ENCODE measurements at regions not wholly inside any gene's neighbourhood (a gene's known extent, or its start where the extent isn't known, plus 50 kb on each side); places are given as distances from the start of the nearest gene placed in this dataset.
A peak's percentile ranks its signal among the peaks of the same experiment; 100 is the strongest.
"Not testable (repeated sequence)": the region's sequence is repeated elsewhere in the genome, so short reads cannot be mapped to it uniquely, and the experiment has no call there.

DNA sequence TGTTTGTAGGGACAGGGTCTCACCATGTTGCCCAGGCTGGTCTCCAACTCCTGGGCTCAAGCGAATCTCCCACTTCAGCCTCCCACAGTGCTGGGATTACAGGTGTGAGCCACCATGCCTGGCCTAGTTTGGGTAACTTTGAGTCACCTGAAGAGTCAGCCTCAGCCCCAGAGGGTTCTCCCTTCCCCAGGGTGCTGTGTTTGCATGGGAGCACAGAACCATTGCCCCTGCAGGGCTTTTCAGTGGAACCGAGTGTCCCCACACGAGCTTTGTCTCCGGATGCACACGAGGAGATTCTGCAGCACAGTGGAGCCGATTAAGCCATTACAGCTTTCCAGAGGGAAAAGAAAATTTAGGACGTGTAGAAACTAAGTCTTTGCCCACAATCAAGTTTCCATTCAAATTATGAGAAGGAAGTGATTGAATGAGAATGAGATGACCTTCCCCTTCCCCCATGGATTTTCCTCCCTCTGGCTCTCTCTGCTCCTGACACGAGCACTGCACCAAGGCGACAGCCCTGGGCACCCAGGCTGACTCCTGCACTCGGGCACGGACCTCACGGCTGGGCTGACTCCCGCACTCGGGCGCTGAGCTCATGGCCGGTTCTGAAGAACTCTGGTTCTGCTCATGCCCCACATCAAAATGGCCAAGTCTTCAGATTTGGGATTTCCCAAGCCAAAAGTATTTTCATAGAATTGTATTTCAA lies 81.8 kb downstream of the TTLL2 start:
- ATAC-seq (ENCODE audit: poor library complexity); DNase-seq; intact Hi-C loops (cut with DNase I): not testable (repeated sequence)

DNA sequence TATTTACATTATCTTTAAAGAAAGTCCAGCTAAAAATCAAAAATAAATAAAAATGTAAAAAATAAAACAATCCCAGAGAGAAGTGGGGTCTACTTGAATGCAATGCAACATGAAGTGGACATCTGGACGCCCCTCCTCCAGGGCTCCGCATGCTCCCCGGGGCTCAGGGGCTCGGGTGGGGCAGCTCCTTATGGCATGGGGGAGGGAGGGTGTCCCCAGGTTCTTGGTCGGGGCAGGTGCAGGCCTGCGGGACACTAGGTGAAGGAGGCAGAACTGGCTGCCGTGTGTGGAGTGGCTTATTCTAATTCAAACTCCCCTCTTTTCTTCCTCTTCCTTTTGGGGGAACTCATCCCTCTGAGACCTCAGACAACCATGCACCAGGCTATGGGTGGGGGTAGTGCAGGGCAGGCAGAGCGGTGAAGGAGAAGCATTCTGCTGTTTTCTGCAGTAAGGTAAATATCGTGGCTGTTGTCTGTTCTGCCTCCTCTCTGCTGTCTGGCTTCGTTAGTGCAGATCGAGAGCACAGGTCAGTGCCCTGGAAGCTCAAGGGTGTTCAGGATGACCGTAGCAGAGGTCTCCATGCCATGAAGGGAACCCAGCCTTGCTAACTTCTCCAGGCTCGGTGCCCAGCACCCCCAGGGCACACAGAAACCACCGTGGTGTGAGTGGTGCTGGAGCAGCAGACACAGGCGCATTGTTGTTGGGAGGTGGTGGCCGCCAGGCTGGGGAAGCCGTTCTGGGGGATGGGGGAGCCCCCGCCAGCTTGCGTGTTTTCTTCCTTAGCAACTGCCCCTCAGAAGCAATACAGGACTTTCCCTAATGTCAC lies 82.6 kb downstream of the TTLL2 start:
- intact Hi-C loops (cut with DNase I): no loop called here
- DNase-seq (no peak), ATAC-seq (ENCODE audit: poor library complexity) (no peak)

DNA sequence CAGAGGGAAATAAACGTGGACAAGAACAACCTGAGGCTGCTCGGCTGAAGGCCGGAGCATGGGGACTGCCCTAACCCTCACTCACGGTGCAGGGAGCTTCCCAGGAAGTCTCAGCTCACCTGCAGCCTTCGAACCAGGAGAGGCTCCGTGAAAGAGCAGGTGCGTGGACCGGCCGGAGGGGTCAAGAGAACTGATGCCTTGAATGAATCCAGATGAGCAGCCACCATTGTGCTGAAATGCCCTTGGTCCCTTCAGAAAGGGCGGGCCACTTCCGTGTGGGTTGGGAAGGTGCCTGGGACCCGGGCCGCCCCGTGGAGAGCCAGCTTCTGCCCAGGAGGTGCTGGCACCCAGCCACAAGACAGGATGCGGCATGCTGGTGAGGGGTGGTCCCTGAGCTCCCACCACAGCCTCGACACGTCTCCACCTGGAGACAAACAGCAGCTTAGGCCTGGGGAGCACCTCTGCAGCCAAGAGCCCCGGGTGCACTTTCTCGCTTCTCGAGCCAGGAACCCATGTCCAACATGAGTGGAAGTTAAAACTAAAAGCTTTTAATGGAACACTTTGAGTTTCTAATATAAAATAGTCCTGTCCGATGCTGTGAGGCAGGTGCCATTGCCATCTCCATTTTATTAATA lies 83.5 kb downstream of the TTLL2 start:
- intact Hi-C loops (cut with DNase I): no loop called here
- ATAC-seq (ENCODE audit: poor library complexity): no peak

DNA sequence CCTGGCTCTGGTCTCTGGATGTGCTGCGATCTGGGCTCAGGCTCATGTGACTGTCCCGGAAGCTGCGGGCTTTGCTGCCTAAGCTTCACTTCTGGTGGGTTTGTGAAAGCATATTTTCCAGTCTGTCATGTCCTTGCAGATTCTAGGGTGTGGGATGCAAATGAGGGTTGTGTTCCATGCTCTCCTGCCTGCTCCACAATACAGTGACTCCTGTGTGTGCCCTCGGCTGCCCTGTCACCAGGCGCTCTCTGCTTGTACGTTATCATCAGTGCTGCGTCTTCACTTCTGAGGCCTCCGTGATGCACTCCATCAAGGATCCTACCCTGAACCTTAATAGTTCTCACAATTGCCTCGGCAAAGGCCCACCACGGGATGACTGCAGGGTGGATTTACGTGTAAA lies 84.2 kb downstream of the TTLL2 start:
- DNase-seq (no peak), ATAC-seq (ENCODE audit: poor library complexity) (no peak)
- intact Hi-C loops (cut with DNase I): no loop called here

More for the DNA sequence above, 83.5 kb downstream of the TTLL2 start:
- no peak for DNase-seq

DNA sequence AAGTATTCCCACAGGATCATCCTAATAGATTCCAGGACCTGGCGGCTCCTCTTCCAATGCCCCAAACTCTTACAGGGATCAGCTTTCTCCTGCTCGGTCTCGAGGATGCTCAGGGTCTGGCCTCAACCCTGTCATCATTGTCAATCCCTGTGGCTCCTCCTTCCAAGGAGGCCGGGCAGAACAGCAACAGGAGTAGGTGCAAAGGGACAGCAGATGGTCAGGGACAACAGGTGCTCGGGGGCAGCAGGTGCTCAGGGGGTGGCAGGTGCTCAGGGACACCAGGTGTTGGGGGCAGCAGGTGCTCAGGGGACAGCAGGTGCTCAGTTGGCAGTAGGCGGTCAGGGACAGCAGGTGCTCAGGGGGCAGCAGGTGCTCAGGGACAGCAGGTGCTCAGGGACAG lies 84.8 kb downstream of the TTLL2 start:
- DNase-seq (no peak), ATAC-seq (ENCODE audit: poor library complexity) (no peak)
- intact Hi-C loops (cut with DNase I): no loop called here

DNA sequence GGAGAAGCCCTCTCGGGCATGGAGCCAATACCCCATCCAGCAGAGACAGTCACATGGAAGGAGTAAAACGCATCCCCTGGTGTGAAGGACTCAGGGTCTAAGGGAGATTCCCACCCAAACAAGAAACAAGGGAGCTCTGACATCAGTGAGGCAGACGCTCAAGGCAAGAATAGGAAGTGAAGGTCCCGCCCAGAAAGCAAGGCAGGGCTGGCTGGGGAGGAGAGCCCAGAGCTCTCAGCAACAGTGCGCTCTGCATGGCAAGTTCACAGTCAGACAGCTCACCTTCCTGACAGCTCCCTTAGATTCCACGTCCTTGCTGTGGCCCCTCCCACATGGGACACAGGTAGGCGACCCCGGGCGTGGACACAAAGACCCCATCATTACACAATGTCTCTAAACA lies 85.6 kb downstream of the TTLL2 start:
- ATAC-seq (ENCODE audit: poor library complexity): no peak
- intact Hi-C loops (cut with DNase I): no loop called here
- DNase-seq: no peak

DNA sequence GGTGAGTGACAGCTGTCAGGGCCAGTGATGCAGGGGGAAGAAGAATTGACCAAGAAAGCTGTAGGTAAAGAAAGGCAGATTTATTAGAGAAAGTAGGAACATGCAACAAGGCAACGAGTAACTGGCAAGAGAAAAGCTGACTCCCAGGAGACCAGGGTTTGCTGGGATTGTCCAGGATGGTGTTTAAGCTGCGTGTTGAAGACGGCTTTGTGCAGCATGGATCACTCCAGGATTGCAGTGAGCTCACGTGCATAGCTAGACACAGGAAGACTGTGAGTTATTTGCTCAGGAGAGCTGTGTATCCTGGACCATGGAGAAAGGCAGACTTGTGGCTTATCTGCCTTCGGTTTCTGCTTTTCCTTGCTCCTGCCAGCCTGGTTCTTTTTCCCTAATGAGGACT lies 87.6 kb downstream of the TTLL2 start:
- intact Hi-C loops (cut with DNase I): no loop called here
- ATAC-seq (ENCODE audit: poor library complexity) (no peak), DNase-seq (no peak)

DNA sequence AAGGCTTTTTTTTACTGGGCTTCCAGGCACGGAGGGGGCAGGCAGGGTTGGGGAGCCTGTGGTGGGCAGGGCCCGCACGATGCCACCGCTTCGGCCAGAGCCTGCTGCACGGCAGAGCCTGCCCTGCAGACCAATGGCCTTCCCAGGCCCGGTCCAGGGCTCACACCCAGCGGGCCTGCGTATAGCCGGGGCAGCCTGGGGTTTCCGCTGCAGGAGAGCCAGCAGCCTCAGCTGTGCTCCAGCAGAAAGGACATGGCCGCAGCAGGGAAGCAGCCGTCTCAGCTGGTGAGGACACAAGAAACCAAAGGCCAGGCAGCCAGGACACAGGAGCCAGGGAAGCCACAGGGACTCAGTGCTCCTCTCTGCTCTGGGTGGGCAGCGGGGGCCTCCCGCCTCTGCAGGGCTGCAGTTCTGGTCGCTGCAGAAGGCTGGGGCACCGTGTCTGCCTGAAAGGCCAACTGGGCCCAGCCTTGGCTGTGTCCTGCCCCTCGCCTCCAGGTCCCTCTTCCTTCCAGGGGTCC lies 90.6 kb downstream of the TTLL2 start:
- intact Hi-C loops (cut with DNase I): no loop called here
- ATAC-seq (ENCODE audit: poor library complexity): no peak
- no peak for DNase-seq

DNA sequence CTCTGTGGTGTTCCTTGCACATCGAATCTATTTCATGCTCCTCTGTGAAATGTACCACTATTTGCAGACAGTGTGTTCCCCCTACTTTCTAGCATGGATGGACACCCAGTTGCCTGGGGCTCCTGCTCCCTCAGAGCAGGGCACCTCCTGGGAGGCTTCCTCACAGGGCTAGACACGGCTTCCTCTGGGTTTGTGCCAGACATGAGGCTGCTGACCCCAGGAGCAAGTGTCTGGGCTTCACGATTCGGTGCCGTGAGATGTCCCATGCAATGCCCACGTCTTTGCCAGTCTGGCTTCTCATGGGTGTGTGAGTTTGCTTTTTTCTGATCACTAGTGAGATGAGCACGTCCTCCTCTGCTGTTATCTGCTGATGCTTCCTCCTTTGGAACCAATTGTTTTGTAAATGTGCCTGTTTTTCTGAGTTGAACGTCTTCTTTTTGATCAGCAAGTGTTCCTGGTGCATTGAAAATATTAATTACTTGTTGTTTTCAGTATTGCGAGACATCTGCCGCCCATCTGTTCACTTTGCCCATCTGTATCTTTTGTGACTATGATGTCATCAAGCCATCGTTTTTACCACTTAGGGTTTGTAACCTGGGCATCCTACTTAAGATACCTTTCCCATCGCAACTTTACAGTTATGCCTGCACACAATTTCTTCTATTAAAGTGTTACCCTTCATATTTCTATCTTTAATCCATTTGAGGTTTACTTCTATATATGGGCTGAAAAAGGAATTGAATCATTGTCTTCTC lies 92.0 kb downstream of the TTLL2 start:
- intact Hi-C loops (cut with DNase I): no loop called here
- ATAC-seq (ENCODE audit: poor library complexity) (no peak), DNase-seq (no peak)

DNA sequence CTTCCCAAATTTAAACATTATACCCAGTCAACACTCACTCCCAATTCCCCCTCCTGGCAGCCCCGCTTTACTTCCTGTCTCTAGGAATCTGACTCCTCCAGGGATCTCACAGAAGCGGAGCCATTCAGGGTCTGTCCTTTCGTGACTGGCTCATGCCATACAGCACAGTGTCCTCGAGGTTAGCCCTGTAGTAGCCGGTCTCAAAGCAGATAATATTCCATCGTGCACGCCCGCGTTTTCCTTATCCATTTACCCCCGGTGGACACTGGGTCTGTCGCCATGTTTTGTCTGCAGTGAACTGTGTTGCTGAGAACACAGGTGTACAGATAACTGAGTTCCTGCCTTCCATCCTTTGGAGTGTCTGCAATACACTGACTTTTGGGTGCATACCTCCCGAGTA lies 95.3 kb downstream of the TTLL2 start:
- no peak for ATAC-seq (ENCODE audit: poor library complexity)
- no peak for DNase-seq
- intact Hi-C loops (cut with DNase I): no loop called here

DNA sequence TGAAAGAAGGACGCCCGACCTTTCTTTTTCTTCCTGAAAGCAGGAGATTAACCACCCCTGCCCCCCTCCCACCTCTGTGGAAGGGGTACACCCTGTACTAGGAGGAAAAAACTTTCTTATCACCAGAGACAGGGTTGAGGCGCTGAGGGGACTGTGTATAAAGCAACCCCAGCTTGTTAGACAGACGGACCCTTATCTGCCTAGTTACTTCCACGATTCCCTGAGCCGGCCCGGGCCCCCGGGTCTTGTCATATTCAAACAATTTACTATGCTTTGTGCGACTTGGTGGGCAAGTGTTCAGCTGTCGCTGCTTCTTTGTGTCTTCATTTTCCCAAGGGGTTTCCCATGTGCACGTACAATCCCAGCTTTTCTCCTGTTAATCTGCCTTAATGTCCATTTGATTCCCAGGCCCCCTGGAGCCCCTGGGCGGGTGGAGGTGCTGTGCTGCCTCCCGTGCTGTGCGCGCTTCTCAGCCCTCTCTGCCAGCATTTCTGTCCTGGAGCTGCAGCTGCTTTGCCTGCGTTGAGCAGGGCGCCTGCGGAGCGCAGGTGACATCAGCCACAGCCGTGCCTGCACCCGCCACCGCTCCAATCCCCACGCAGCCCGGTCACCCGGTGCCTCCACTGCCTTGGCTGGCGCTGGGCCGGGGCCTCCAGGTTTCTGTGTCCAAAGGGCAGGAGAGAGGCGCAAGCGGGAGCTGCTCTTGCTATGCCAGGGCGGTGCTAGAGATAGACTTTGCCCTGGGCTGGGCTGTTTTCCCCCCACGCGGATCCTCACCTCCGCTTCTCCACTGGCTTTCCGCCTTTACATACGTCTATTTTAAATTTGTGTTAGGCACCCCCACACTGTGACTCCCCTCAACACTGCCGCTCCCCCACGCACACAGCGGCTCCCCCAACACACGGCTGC lies 96.2 kb downstream of the TTLL2 start:
- DNase-seq (no peak), ATAC-seq (ENCODE audit: poor library complexity) (peak; percentile 49)
- intact Hi-C loops (cut with DNase I): no loop called here

DNA sequence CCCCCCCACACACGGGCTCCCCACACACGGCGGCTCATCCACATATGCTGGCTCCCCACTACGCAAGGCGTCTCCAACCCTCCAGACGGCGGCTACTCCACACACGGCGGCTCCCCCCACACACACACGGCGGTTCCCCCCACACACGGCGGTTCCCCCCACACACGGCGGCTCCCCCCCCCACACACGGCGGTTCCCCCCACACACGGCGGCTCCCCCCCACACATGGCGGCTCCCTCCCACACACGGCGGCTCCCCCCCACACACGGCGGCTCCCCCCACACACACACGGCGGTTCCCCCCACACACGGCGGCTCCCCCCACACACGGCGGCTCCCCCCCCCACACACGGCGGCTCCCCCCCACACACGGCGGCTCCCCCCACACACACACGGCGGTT lies 97.1 kb downstream of the TTLL2 start:
- intact Hi-C loops (cut with DNase I); ATAC-seq (ENCODE audit: poor library complexity); DNase-seq: not testable (repeated sequence)

DNA sequence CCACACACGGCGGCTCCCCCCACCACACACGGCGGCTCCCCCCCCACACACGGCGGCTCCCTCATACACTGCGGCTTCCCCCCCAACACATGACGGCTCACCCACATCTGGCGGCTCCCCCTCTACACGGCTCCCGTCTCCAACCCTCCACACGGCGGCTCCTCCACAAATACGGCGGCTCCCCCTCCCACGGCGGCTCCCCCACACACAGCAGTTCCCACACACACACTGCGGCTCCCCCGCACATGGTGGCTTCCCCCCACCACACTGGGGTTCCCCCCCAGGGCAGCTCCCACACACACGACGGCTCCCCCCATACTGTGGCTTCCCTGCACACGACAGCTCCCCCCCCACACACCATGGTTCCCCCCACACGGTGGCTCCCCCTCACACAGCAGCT lies 98.0 kb downstream of the TTLL2 start:
- intact Hi-C loops (cut with DNase I): no loop called here
- no peak for DNase-seq

DNA sequence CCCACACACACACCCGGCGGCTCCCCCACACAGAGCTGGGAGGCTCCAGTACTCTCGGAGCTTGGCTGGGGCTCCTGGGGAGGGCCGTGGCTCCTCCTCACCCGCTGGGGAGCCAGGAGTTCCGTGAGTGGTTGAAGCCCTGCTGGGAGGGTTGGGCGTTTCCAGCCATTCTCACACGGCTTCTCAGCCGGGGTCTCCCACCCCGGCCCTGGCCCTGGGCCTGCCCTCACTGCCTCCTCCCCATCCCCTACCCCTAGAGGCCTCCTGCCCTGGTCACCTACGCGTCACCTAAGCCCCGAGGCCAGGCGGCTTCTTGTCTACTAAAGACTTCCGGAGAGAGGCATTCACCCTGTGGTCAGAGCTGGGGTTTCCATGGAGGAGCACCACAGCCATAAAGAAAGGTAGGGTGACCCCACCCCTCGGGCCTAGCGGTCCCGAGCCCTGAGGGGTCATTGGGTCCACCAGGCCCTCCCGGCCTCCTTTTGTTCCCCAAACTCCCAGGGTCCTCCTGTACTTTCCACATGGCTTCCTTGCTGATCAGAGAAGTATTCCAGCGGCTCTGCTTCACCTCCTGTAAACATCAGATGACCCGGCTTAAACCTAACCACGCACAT lies 99.3 kb downstream of the TTLL2 start:
- ATAC-seq (ENCODE audit: poor library complexity) (no peak), DNase-seq (no peak)
- intact Hi-C loops (cut with DNase I): no loop called here

More for the DNA sequence above, 98.0 kb downstream of the TTLL2 start:
- ATAC-seq (ENCODE audit: poor library complexity): no peak

DNA sequence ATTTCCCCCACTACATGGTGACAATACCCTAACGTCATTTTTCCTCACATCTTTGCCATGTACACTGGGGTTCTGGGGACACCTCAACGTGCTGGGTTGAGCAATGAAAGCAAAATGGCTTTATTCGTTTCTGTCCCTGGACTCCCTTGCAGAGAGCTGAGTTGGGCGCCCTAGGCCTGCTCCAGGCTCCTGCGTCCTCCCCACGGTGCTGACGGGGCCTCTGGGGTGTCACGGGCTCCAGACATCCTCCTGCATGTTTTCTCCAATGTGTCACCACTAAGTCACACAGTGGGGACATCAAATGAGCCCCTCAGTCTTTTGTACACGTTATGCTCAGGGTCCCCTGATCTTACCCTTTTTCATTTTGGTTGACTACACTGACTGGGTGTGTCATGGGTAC lies 99.8 kb downstream of the TTLL2 start:
- no peak for DNase-seq
- ATAC-seq (ENCODE audit: poor library complexity): no peak
- intact Hi-C loops (cut with DNase I): no loop called here

DNA sequence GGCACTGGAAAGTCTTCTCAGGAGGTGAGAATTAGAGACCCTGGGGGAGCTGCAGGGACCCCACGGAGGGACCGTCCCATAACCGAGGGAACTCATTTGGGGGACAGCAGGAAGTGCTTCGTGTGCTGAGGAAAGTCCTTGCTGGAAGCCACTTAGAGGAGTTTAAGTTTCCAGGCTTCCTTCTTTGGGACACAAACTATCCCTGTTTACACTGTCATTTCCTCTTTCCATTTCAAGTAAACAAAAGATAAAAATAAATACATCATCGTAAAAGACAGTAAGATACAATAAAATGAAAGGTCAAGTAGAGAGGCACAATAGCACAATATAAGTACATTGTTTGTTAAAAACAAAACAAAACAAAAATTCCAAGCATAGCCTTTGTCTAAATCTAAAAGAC lies 101.2 kb downstream of the TTLL2 start:
- DNase-seq (no peak), ATAC-seq (ENCODE audit: poor library complexity) (no peak)
- intact Hi-C loops (cut with DNase I): no loop called here

DNA sequence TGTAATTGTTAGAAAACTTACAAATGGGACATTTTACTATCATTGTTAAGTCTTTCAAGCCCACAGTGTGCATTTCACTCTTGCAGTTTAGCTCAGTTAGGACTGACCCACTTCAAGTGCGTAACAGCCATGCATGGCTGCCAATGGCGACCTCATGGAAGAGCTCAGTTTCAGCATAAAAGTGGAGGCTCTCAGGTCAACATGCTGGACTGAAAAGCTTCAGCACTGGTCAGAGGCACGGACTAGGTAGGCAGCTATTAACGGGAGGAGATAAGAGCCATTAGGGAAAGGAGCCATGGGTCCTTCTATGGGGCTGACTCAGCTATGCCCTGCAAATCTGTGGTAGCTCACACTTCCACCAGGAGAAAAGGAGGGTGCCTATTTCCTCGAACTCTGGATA lies 101.8 kb downstream of the TTLL2 start:
- ATAC-seq (ENCODE audit: poor library complexity): no peak
- intact Hi-C loops (cut with DNase I): no loop called here
- DNase-seq: no peak
